ENCODE measurements at regions not wholly inside any gene's neighbourhood (a gene's known extent, or its start where the extent isn't known, plus 50 kb on each side); places are given as distances from the start of the nearest gene placed in this dataset.

DNA sequence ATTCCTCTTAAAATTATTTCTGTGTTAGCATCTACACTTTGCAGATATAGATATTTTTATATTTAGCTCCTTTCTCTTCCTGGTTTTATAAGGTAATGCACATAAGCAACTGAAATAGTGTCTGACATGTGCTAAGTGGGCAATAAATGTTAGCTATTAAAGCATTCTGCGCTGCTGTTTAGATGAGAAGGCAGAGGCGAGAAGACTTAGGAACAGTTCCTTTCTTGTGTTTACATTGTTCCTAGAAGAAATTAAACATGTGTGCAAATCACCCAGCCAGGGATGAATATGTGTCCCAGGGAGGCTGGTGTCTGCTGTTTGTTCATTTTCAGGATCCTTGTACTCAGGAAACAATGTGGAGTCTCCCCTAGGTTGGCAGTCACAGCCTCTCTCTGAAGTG lies 292.3 kb downstream of the PMP22 start:
- no peaks in the 10 kb centered on the region for H3K36me3 ChIP-seq
- DNase-seq, result no peak
- no peaks in the 10 kb centered on the region for H3K27me3 ChIP-seq
- no peak overlapping the region for H3K27ac ChIP-seq
- no peak for TF ChIP-seq POLR2A (IDR thresholded peaks at IDR 0.05)
- no peak for TF ChIP-seq CTCF (IDR thresholded peaks at IDR 0.05)
- intact Hi-C loops (cut with DNase I; ENCODE audit: low total_unique reads), result no loop called here
- no peaks in the 10 kb centered on the region for H3K4me1 ChIP-seq
- H3K4me3 ChIP-seq, result no peak overlapping the region
- H3K9me3 ChIP-seq, result no peaks in the 10 kb centered on the region

DNA sequence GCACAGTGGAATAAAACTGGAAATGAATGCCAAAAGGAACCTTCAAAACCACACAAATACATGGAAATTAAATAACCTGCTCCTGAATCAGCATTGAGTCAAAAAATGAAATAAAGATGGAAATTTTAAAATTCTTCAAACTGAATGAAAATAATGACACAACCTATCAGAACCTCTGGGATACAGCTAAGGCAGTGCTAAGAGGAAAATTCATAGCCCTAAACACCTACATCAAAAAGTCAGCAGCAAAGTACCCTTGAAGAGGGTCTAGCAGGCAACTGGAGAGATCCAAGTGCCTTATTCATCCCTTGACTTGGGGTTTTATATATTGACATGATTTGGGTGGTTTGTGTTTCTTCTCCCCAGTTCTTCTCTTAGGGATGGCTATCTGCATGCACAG lies 294.1 kb downstream of the PMP22 start:
- Histone ChIP-seq H3K4me1 (no peaks in the 10 kb centered on the region), H3K27me3 (no peaks in the 10 kb centered on the region), H3K27ac (no peak overlapping the region), H3K4me3 (no peak overlapping the region), H3K9me3 (no peaks in the 10 kb centered on the region), H3K36me3 (no peaks in the 10 kb centered on the region)
- DNase-seq, result no peak
- TF ChIP-seq POLR2A (IDR thresholded peaks at IDR 0.05) (no peak), CTCF (IDR thresholded peaks at IDR 0.05) (no peak)
- intact Hi-C loops (cut with DNase I; ENCODE audit: low total_unique reads), result no loop called here

DNA sequence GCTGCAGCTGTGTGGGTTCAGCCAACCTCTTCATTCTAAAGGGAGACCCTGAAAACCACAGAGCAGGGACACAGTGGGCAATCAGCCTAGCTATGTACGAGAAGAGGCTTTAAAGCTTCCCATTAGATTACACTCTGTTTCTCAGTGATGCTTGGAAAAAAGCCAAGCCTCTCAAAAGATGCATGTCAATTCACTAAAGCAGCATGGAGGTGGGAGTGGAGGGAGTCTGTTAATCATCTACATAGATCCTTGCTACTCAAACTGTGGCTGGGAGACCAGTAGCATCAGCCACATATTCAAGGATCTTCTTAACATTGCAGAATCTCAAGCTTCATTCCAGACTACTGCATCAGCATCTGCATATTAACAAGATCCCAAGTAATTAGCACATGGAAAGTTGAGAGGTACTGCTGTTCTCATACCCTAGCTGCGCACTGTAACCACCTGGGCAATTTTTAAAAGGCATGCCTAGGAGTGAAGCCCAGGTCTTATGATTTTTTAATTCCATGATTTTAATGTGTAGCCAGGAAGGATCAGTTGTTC lies 305.9 kb downstream of the PMP22 start:
- Histone ChIP-seq H3K4me1 (no peaks in the 10 kb centered on the region), H3K9me3 (no peaks in the 10 kb centered on the region), H3K4me3 (no peak overlapping the region), H3K36me3 (no peaks in the 10 kb centered on the region), H3K27ac (no peak overlapping the region), H3K27me3 (no peaks in the 10 kb centered on the region)
- TF ChIP-seq POLR2A (IDR thresholded peaks at IDR 0.05) (no peak), CTCF (IDR thresholded peaks at IDR 0.05) (no peak)
- intact Hi-C loops (cut with DNase I; ENCODE audit: low total_unique reads), result no loop called here
- no peak for DNase-seq

DNA sequence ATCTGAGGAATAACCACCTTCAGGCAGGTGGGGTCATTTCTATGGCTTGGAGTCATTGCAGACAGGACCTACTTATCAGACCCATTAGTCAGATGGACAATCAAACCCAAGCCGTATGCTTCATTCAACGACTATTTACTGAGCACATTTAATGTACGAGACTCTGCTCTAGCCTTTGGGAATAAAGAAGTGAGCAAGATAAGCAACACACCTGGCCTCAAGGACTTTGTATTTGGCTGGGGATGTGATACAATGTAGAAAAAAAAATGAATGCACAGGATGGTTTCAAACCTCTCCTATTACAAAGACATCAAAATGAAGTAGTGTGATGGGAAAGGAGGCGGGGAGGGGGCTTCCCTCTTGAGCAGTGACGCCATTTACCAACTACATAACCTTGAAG lies 311.7 kb downstream of the PMP22 start:
- no peaks in the 10 kb centered on the region for H3K27me3 ChIP-seq
- no peak for DNase-seq

GRCh38 chr17:14950686-14951085 lies 314.4 kb downstream of the PMP22 start:
- H3K9me3 ChIP-seq, result no peaks in the 10 kb centered on the region
- H3K27me3 ChIP-seq, result no peaks in the 10 kb centered on the region
- H3K27ac ChIP-seq, result no peak overlapping the region
- no peak for DNase-seq
- TF ChIP-seq POLR2A (IDR thresholded peaks at IDR 0.05) (no peak), CTCF (IDR thresholded peaks at IDR 0.05) (no peak)
- no peaks in the 10 kb centered on the region for H3K36me3 ChIP-seq
- intact Hi-C loops (cut with DNase I; ENCODE audit: low total_unique reads), result no loop called here
- H3K4me3 ChIP-seq, result no peak overlapping the region
- no peaks in the 10 kb centered on the region for H3K4me1 ChIP-seq

More for the DNA sequence above, 311.7 kb downstream of the PMP22 start:
- TF ChIP-seq POLR2A (IDR thresholded peaks at IDR 0.05) (no peak), CTCF (IDR thresholded peaks at IDR 0.05) (no peak)
- no peaks in the 10 kb centered on the region for H3K9me3 ChIP-seq
- H3K4me3 ChIP-seq, result no peak overlapping the region
- H3K36me3 ChIP-seq, result no peaks in the 10 kb centered on the region
- intact Hi-C loops (cut with DNase I; ENCODE audit: low total_unique reads), result no loop called here
- H3K27ac ChIP-seq, result no peak overlapping the region
- H3K4me1 ChIP-seq, result no peaks in the 10 kb centered on the region

All from uterus (tissue), 3 donors.